HUDEP-2 (cell line): ENCODE measurements at regions not wholly inside any gene's neighbourhood (a gene's known extent, or its start where the extent isn't known, plus 50 kb on each side); places are given as distances from the start of the nearest gene placed in this dataset.
"Not testable (repeated sequence)": the region's sequence is repeated elsewhere in the genome, so short reads cannot be mapped to it uniquely, and the experiment has no call there.

ENCODE experiments used
- DNase-seq, 76 experiments: peaks; one replicate each; lab custom pipeline; 2025; ENCODE audit not compliant: unreplicated experiment in 76 of 76; lab: John Stamatoyannopoulos, UW

- no peak for DNase-seq
Measured at GRCh38 chr2:4963106-4963505, 729.1 kb upstream of the SOX11 start.

- DNase-seq: no peak
Measured at GRCh38 chr2:4964001-4964540, 728.1 kb upstream of the SOX11 start.

GRCh38 chr2:4964579-4964978 is 727.6 kb upstream of the SOX11 start:
- DNase-seq: no peak

GRCh38 chr2:4965556-4966320 is 726.4 kb upstream of the SOX11 start:
- no peak for DNase-seq

- DNase-seq: no peak
Measured at GRCh38 chr2:4967206-4967605, 725.0 kb upstream of the SOX11 start.

- DNase-seq: no peak
Measured at GRCh38 chr2:4972472-4972871, 719.7 kb upstream of the SOX11 start.

GRCh38 chr2:4973354-4973753 is 718.8 kb upstream of the SOX11 start:
- DNase-seq: no peak

DNA sequence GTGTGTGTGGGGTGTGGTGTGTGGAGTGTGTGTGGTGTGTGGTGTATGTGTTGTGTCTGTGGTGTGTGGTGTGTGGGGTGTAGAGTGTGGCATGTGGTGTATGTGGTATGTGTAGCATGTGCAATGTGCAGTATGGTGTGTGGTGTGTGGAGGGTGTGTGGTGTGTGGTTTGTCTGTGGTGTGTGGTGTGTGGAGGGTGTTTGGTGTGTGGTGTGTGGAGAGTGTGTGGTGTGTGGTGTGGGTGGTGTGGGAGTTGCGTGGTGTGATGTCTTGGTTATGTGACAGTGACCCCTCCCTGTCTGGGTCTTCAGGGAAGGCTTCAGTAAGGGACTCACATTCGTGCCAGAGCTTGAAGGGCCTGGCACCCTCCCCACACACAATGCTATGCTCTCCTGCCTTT is 718.2 kb upstream of the SOX11 start:
- DNase-seq: no peak

DNA sequence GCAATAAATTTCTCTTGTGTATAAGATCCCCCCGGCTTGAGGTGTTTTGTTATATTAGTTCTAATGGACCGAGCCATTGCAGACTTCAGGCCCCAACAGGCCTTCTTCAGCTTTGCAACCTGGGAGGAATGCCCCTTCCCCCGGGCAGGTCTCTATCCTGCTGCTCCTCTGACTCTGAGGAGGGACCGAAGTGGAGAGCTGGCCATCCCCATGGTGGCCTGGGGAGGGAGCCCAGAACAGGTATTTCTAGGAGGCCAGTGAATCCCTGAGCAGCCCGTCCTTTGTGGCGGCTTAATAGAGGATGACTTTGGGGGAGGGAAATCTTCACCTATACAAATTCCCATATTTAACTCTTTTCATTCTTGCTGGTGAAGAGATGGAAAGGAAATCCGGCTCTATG is 715.8 kb upstream of the SOX11 start:
- no peak for DNase-seq

GRCh38 chr2:4979111-4979510 is 713.1 kb upstream of the SOX11 start:
- no peak for DNase-seq

GRCh38 chr2:4980995-4981394 is 711.2 kb upstream of the SOX11 start:
- no peak for DNase-seq

DNA sequence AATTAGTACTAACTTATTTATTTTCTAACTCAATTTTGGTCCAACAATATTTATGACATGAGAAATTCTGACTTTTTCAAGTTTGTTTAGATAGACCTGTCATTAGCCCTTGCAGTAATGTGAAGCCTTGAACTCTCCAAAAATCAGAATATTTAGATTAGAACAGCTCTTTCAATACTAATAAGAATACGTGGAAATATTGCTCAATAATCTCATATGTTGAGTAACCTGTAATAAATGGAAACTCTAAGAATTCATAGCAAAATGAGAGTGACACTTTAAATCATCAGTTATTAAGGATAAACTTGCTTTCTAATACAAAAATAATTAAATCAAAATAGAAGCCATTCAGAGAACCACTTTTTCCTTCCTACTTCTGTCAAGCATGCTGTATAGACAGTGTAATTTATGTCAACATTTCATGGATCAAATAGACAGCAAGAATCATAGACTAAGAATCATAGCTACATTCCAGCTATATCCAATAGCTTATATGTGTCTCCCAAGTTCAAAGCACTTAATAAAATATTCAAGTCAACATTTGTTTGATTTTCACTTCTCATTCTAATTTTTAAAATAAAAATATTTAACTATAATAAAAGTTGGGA is 710.3 kb upstream of the SOX11 start:
- DNase-seq: no peak

DNA sequence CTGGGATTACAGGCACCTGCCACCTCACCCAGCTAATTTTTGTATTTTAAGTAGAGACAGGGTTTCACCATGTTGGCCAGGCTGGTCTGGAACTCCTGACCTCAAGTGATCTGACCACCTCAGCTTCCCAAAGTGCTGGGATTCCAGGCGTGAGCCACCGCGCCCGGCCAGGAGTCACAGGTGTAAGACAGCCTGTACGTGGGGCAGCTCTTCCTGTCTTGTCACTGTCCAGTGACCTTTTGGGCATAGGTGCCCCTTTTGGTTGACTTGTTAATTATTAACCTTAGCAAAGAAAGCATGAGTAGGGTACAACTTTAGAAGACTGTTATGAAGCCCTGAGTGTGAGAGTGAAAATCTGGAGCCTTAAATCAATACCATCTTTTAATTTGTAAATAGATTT is 703.7 kb upstream of the SOX11 start:
- DNase-seq: not testable (repeated sequence)

- peak in 16 of 76 experiments; percentile 1 to 40 (median 16) for DNase-seq
Measured at GRCh38 chr2:4992226-4992625, 700.0 kb upstream of the SOX11 start.

- peak in 8 of 76 experiments; percentile 1 to 23 (median 12) for DNase-seq
Measured at GRCh38 chr2:4995466-4995865, 696.7 kb upstream of the SOX11 start.

DNA sequence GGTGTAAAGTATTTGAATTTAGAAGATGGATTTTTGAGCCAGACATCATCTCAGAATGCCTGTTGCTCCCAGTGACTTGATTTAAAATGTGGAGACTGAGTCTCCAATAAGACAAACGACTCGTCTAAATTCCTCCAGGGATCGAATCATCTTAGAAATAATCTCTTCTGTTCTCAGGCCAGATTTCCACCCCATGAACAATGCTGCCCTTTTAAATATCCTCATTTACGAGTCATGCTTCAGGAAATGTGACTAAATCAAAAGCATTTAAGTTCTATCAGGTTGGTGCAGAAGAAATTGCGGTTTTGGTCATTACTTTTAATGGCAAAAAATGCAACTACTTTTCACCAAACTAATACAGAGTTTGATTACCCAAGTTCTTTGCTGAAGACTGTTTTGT is 684.6 kb upstream of the SOX11 start:
- DNase-seq: no peak

- no peak for DNase-seq
Measured at GRCh38 chr2:5019324-5019723, 672.9 kb upstream of the SOX11 start.

GRCh38 chr2:5020116-5020875 is 671.9 kb upstream of the SOX11 start:
- DNase-seq: no peak

DNA sequence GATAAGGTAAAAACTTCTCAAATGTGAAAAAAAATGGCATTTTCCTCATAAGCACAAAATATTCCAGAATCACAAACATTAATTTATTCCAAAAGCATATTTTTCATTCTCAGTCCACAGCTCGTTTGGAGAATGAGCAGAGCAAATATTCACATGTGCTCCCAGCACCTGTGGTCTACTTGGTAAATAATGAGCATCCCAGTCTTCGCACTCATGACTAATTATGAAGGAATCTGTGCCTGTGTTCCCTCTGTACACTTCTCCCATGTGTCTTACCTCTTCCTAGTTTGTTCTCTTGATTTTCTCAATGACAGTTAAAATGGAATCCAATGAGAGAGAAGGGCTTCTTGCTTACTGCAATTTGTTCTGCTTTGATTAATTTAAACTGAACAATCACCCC is 671.0 kb upstream of the SOX11 start:
- DNase-seq: no peak

GRCh38 chr2:5022061-5022460 is 670.1 kb upstream of the SOX11 start:
- DNase-seq: no peak
